Stimulated activated CD4-positive, alpha-beta T cell treated with anti-CD3 and anti-CD28 coated beads, Interleukin-4, amount 100 ng/mL, for 48 hours (primary cell): ENCODE measurements at regions not wholly inside any gene's neighbourhood (a gene's known extent, or its start where the extent isn't known, plus 50 kb on each side); places are given as distances from the start of the nearest gene placed in this dataset.
A peak's percentile ranks its signal among the peaks of the same experiment; 100 is the strongest.
"Not testable (repeated sequence)": the region's sequence is repeated elsewhere in the genome, so short reads cannot be mapped to it uniquely, and the experiment has no call there.

Experiments used
- DNase-seq, 2 donors: peaks; one replicate each; pipeline ENCODE4 v3.0.0-alpha.2; 2020; ENCODE audit warnings: low read depth in 2 of 2

DNA sequence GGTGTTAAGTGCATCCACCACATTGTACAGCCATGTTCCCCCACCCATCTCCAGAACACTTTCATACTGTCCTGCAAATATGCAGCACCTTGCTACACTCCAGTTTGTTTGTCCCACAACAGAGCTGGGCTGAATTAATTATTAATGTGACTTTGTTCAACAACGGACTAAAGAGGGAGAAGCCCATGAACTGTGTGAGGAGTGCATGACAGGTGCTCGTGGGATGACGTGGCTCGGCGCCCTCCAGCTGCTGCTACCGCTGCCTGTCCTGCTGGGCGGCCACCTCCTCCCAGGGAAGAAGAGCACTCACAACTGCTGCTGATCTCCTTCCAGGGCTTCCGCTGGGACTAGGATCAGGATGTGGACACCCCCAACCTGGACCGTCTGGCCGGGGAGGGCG is 111.2 kb upstream of the DEFB108B start:
- not testable (repeated sequence) for DNase-seq

DNA sequence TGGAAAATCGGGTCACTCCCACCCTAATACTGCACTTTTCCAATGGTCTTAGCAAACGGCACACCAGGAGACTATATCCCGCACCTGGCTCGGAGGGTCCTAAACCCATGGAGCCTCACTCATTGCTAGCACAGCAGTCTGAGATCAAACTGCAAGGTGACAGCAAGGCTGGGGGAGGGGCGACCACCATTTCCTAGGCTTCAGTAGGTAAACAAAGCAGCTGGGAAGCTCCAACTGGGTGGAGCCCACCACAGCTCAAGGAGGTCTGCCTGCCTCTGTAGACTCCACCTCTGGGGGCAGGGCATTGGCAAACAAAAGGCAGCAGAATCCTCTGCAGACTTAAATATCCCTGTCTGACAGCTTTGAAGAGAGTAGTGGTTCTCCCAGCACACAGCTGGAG is 109.0 kb upstream of the DEFB108B start:
- DNase-seq: not testable (repeated sequence)

- not testable (repeated sequence) for DNase-seq
Observed at GRCh38 chr11:71730748-71731147, 102.3 kb upstream of the DEFB108B start.

DNA sequence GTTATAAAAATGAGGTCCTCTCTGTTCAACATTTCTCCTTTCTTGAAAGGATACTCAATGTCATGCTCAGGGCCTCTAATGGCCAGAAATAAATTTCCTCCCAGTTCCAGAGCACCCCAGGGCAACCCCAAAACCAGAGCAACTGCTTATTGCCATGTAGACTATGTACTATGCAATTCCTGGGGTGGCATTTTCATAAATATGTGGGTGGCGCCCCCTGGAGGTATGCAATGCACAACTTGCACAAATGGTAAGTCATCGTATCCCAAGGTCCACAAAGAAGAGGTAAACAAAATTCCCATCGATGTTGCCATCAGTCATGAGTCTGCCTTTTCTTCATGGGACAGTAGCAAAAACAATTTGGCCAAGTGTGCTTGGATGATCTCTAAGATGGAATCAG is 98.6 kb upstream of the DEFB108B start:
- DNase-seq: peak in 1 of 2 donors; percentile 18

DNA sequence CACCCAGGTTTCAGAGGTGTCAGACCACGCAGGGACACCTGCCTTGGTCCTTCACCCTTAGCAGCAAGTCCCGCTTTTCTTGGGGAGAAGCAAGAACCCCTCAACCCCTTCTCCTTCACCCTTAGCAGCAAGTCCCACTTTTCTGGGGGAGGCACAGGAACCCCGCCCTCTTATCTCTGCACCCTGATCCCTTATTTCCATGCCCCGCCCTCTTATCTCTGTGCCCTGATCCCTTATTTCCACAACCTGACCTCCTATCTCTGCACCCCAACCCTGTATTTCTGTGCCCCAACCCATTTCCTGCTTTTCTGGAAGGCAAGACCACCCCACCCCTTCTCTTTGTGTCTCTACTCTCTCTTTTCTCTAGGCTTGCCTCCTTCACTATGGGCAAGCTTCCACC is 94.7 kb upstream of the DEFB108B start:
- DNase-seq: not testable (repeated sequence)

DNA sequence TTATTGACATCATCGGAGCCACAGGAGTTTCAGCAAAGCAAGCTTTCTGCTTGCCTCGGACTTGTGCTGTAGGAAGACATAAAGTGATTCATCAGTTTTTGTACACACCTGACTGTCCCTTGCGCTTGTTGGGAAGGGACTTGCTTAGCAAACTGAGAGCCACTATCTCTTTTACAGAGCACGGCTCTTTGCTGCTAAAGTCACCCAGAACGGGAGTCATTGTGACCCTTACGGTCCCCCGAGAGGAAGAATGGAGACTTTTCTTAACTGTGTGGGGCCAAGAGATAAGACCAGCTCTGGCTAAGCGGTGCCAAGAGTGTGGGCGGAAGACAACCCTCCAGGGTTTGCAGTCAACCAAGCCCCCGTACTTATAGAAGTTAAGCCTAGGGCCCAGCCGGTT is 89.6 kb upstream of the DEFB108B start:
- not testable (repeated sequence) for DNase-seq

- not testable (repeated sequence) for DNase-seq
Observed at GRCh38 chr11:71745656-71746055, 87.3 kb upstream of the DEFB108B start.

DNA sequence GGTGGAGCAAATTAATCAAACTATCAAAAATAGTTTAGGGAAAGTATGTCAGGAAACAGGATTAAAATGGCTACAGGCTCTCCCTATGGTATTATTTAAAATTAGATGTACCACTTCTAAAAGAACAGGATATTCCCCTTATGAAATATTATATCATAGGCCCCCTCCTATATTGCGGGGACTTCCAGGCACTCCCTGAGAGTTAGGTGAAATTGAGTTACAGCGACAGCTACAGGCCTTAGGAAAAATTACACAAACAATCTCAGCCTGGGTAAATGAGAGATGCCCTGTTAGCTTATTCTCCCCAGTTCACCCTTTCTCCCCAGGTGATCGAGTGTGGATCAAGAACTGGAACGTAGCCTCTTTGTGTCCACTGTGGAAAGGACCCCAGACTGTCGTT is 86.7 kb upstream of the DEFB108B start:
- not testable (repeated sequence) for DNase-seq

GRCh38 chr11:71748965-71749620 is 83.9 kb upstream of the DEFB108B start:
- not testable (repeated sequence) for DNase-seq

DNA sequence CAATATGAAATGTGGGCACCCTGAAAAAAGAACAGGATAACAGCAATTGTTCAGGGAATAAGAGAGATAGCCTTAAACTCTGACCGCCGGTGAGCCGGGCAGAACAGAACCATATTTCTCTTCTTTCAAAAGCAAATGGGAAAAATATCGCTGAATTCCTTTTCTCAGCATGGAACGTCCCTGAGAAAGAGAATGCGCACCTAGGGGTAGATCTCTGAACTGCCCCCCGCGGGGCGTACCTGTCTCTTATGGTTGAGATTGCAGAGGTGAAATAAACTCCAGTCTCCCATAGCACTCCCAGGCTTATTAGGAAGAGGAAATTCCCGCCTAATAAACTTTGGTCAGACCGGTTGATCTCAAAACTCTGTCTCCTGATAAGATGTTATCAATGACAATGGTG is 82.1 kb upstream of the DEFB108B start:
- not testable (repeated sequence) for DNase-seq

- not testable (repeated sequence) for DNase-seq
Observed at GRCh38 chr11:71764695-71765491, 68.1 kb upstream of the DEFB108B start.

GRCh38 chr11:71767016-71767415 is 66.0 kb upstream of the DEFB108B start:
- DNase-seq: not testable (repeated sequence)

DNA sequence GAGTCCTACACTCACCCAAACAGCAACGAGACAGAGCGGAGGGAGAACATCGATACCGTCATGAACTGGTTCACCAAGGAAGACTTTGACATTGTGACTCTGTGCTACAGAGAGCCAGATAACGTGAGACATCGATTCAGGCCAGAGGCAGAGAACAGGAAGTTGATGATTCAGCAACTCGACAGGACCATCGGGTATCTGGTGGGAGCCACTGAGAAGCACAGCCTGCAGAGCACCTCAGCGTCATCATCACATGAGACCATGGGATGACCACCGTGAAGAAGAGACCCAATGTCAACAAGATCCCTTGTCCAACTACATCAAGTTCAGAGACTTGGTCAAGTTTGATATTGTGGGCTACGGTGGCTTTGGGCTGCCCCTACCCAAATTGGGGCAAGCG is 60.8 kb upstream of the DEFB108B start:
- not testable (repeated sequence) for DNase-seq

- no peak for DNase-seq
Observed at GRCh38 chr11:71774603-71775222, 58.3 kb upstream of the DEFB108B start.

DNA sequence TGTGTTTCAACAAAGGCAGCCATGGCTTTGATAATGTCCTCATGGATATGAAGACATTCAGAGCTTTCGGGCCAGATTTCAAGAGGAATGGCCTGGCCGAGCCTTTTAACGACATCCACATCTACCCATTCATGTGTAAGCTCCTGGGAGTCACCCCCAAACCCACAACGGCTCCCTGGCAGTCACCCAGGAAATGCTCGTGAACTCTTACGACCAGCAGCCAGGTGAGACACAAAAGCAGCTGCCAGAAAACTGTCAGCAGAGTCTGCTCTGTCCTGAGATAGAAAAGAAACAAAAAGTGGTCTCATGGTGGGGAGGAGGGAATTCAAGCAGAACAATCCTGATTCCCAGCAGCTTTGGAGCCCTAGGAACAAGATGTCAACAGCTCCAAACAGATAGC is 52.9 kb upstream of the DEFB108B start:
- not testable (repeated sequence) for DNase-seq

- DNase-seq: not testable (repeated sequence)
Observed at GRCh38 chr11:71780771-71781170, 52.2 kb upstream of the DEFB108B start.

- not testable (repeated sequence) for DNase-seq
Observed at GRCh38 chr11:71781491-71781890, 51.5 kb upstream of the DEFB108B start.

DNA sequence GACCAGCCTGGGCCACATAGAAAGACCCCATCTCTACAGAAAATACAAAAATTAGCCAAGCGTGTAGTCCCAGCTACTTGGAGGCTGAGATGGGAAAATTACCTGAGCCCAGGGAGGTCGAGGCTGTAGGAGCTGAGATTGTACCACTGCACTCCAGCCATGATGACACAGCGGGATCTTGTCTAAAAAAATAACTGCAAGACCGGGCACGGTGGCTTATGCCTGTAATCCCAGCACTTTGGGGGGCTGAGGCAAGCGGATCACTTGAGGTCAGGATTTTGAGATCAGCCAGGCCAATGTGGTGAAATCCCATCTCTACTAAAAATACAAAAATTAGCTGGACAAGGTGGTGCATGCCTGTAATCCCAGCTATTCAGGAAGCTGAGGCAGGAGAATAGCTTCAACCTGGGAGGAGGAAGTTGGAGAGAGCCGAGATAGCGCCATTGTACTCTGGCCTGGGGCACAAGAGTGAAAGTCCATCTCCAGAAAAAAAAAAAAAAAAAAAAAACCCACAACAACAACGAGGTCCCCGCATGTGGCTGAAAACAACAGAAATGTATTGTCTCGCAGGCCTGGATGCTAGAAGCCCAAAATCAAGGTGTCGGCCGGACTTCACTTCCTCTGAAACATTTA is 50.7 kb upstream of the DEFB108B start:
- not testable (repeated sequence) for DNase-seq

DNA sequence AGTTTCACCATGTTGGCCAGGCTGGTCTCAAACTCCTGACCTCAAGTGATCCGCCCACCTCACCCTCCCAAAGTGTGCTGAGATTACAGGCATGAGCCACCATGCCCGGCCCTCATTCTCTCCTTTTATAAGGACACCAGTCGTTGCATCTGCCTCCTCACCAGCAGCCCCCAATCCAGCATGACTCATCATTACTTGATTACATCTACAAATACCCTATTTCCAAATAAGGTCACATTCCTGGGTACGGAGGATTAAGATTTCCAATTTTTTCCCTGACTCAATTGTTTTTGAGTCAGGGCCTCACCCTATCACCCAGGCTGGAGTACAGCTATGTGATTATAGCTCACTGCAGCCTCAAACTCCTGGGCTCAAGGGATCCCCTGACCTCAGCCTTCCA is 49.8 kb upstream of the DEFB108B start:
- not testable (repeated sequence) for DNase-seq
